ENCODE measurements at regions not wholly inside any gene's neighbourhood (a gene's known extent, or its start where the extent isn't known, plus 50 kb on each side); places are given as distances from the start of the nearest gene placed in this dataset.

DNA sequence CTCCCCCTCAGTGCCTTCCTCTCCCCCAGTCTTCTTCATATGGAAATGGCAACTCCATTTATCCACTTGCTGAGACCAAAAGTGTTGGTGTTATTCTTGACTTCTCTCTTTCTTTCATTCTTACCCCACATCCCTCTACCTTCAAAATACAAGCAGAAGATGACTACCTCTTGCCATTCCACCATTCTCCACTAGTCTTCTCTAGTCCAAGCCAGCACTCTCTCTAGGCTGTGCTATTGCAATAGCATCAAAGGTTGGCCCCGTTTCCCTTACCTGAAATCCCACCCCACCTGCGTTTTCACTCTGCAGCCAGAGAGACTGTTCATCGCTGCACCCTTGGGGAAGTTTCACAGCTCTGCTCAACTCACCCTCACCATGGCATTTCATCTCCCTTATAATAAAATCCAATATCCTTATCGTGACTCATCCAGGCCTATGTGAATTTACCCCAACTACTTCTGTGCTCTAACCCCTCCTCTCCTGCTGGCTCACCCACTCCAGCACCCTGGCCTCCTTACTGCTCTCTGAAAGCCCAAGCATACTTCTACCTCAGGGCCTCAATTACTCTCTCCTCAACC lies 109.1 kb downstream of the LSM5 start:
- H3K4me3 Mint-ChIP-seq = no peak overlapping the region
- no peaks in the 10 kb centered on the region for H3K36me3 Mint-ChIP-seq (ENCODE audit: low read depth)
- H3K27ac Mint-ChIP-seq = no peak overlapping the region
- DNase-seq = no peak
- H3K4me1 Mint-ChIP-seq (ENCODE audit: low read depth) = no peaks in the 10 kb centered on the region
- peaks cover 29% of the 10 kb centered on the region for H3K27me3 Mint-ChIP-seq
- peaks cover 2% of the 10 kb centered on the region for H3K9me3 Mint-ChIP-seq

DNA sequence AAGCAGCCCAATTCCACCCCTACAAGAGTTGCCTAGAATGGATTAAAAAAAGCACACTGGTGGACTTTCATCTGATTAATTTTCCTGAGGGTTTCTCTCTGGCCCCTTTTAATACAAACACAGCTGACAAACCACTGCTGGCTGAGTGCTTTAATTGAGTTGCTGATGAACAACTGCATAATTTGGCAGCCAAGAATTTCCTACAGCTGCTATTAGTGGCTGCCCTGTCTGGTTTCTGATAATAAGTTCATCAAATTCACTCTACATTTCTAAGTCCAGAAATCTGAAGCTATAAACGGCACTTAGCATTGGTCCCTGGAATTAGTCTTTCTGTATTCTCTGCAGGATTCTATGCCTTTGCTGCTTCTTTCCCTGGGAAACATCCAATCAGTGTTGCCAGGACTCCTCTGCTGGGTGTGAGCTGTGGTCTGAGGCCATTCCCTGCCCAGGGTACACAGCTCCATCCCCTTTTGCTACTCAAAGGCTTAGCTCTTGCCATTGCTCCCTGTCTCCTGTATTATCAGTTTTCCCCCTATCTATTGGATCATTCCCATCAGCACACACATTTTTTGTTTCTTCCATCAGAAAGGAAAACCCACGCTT lies 110.6 kb downstream of the LSM5 start:
- Mint-ChIP-seq H3K27ac (no peak overlapping the region), H3K4me3 (no peak overlapping the region), H3K27me3 (peaks cover 24% of the 10 kb centered on the region), H3K36me3 (ENCODE audit: low read depth) (no peaks in the 10 kb centered on the region), H3K4me1 (ENCODE audit: low read depth) (no peaks in the 10 kb centered on the region), H3K9me3 (peaks cover 2% of the 10 kb centered on the region)
- DNase-seq = no peak

DNA sequence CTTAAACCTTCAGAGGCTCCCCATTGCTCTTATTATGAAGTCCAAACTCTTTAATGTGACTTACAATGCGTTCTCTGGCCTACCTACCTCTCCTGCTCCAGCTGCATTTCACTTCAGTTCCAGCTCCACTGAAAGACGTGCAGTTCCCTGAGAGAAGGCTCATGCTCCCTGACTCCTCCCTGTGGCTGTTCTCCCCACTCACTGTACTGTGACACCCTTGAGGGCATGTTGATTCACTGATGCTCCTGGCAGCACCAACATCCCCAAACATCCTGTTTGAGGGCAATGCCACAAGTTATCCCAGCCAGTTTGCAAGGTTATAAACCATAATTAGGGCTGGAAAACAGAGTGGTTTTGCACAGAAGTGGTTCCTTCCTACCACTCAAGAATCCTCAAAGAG lies 111.2 kb downstream of the LSM5 start:
- H3K27me3 Mint-ChIP-seq = peaks cover 24% of the 10 kb centered on the region
- DNase-seq = no peak
- H3K9me3 Mint-ChIP-seq = peaks cover 2% of the 10 kb centered on the region
- H3K27ac Mint-ChIP-seq = no peak overlapping the region
- no peaks in the 10 kb centered on the region for H3K36me3 Mint-ChIP-seq (ENCODE audit: low read depth)
- no peak overlapping the region for H3K4me3 Mint-ChIP-seq
- no peaks in the 10 kb centered on the region for H3K4me1 Mint-ChIP-seq (ENCODE audit: low read depth)

DNA sequence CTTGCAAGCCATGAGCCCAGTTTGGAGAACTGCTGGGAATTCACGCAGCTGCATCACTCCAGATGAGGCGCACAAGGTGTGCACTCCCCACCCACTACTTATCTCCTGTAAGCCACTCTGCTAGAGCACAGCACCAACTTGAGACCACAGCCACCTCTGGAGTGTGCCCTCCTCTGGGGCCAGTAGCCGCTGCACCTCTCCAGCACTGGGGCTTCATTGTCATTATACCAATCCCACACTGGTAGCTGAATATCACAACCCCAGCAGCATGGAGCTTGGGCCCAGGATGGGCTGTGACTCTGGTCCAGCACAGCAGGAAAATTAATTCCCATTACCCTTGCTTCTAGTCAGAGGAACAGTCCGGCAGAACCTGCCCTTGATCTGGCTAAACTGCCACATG lies 125.6 kb downstream of the LSM5 start:
- H3K9me3 Mint-ChIP-seq = peaks cover 13% of the 10 kb centered on the region
- no peaks in the 10 kb centered on the region for H3K4me1 Mint-ChIP-seq (ENCODE audit: low read depth)
- no peak for DNase-seq
- no peaks in the 10 kb centered on the region for H3K36me3 Mint-ChIP-seq (ENCODE audit: low read depth)
- peaks cover 10% of the 10 kb centered on the region for H3K27me3 Mint-ChIP-seq
- H3K27ac Mint-ChIP-seq = no peak overlapping the region
- no peak overlapping the region for H3K4me3 Mint-ChIP-seq

DNA sequence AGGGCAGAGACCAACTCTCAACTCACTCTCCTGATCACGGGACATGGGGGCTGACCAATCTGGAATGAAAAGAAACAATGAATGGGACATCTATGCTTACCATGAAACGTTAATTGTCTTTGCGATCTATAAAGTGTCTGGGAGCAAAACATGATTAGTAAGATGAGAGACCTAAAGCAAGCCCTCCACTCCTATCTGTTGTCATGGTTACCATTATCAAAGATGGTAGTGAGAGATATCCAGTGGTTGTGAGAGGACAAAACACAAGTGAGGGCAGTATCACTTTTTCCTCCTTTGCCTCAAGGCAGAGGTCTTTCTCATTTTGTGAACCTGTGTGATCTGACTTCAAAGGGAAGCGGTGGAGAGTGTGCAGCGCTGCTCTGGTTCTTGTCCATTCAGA lies 130.1 kb downstream of the LSM5 start:
- Mint-ChIP-seq H3K27me3 (peaks cover 10% of the 10 kb centered on the region), H3K9me3 (no peaks in the 10 kb centered on the region), H3K4me1 (ENCODE audit: low read depth) (no peaks in the 10 kb centered on the region), H3K4me3 (no peak overlapping the region), H3K36me3 (ENCODE audit: low read depth) (no peaks in the 10 kb centered on the region), H3K27ac (no peak overlapping the region)
- no peak for DNase-seq

DNA sequence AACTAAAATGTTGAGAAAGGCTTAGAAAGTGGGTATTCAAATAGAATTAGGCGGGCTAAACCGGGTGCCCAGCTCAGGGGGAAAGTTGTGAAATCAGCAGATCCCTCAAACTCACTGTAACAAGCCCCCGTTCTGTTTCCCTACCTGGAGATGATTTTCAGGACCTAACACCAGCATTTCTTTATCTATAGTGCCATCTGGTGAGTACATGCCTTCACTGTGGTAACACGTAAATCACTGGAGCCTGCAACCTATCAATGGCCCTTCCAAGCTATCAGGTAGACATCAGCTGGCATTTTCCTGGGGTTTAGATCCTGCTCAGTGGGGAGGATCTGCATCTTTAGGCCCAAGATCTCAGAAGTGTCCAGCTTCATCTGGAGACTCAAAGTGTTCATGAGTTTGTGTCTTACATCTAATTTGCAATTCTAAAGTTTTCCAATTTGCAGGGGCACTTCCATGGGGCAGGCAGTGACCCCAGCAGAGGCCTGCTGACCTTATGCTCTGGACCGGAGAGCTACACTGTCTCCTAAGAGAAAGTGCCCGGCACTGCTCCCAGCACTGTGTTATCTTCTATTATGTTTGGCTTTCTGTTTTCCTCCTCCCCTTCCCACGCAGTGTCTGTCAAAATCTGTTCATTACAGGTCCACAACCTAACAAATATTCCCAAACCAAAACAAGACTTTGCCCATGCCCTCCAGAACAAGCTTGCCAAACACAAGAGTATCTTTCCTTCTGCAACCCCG lies 132.5 kb downstream of the LSM5 start:
- no peaks in the 10 kb centered on the region for H3K36me3 Mint-ChIP-seq (ENCODE audit: low read depth)
- no peak overlapping the region for H3K4me3 Mint-ChIP-seq
- no peak overlapping the region for H3K27ac Mint-ChIP-seq
- H3K4me1 Mint-ChIP-seq (ENCODE audit: low read depth) = no peaks in the 10 kb centered on the region
- H3K27me3 Mint-ChIP-seq = peaks cover 10% of the 10 kb centered on the region
- no peaks in the 10 kb centered on the region for H3K9me3 Mint-ChIP-seq
- no peak for DNase-seq

DNA sequence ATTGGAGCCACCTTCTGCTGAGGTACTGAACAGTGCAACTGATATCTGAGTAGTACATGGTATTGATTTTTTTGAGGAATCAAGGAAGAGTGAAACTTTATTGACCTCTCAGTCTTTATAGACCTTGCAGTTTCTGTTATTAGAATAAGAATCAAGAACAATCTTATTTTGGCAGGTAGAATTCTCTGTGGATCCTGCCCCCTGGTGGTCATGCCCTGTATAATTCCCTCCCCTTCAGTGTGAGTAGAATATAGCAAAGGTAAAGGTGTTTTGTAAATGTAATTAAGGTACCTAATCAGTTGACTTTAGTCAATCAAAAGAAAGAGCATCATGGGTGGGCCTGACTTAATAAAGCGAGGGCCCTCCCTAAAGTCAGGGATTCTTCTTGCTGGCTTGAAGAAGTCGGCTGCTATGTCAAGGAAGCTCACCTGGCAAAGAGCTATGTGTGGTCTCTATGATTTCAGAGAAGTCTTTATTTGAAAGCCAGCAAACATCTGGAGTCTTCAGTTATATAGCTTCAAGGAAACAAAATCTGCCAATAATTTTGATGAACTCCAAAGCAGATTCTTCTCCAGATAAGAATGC lies 142.8 kb downstream of the LSM5 start:
- no peak for DNase-seq
- Mint-ChIP-seq H3K36me3 (ENCODE audit: low read depth) (no peaks in the 10 kb centered on the region), H3K9me3 (peaks cover 2% of the 10 kb centered on the region), H3K27me3 (no peaks in the 10 kb centered on the region), H3K4me1 (ENCODE audit: low read depth) (no peaks in the 10 kb centered on the region), H3K27ac (no peak overlapping the region), H3K4me3 (no peak overlapping the region)

DNA sequence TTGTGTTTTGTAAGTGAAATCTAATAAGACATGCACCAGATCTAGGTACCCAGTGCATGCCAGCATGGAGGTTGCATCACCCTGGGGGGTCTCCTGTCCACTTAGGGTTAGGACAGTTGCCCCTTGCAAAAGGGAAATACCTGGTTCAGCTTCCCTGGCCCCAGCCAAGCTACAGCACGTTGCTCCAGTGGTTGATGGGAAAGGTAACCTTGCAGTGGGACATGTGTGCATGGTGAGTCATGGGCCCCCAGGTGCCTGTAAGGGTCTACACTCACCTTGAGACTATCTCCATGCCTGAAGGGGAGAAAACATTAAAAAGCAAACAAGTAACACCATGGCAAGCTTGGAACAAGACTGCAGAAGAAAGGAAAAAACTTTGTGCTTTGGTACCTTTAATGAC lies 143.9 kb downstream of the LSM5 start:
- H3K36me3 Mint-ChIP-seq (ENCODE audit: low read depth) = no peaks in the 10 kb centered on the region
- H3K9me3 Mint-ChIP-seq = peaks cover 2% of the 10 kb centered on the region
- no peaks in the 10 kb centered on the region for H3K4me1 Mint-ChIP-seq (ENCODE audit: low read depth)
- DNase-seq = no peak
- no peak overlapping the region for H3K27ac Mint-ChIP-seq
- no peaks in the 10 kb centered on the region for H3K27me3 Mint-ChIP-seq
- H3K4me3 Mint-ChIP-seq = no peak overlapping the region

DNA sequence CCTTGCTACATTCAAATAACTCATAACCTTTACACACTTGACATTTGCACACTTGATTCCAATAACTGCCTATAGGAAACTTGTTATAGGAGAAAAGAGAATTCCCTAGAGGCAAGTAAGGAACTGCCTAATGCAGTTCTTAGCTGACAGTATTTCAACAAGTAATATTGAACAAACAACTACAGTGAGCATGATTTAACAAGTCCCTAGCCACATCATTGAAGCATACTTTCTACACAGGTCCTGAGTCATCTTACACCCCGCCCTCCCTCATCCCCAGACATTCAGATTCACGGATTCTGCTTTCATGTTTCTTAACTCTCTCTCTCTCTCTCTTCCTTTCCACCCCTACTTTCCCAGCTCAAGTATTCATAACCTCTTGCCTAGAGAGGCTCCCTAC lies 153.5 kb downstream of the LSM5 start:
- no peak overlapping the region for H3K27ac Mint-ChIP-seq
- peaks cover 2% of the 10 kb centered on the region for H3K27me3 Mint-ChIP-seq
- DNase-seq = no peak
- peaks cover 5% of the 10 kb centered on the region for H3K9me3 Mint-ChIP-seq
- no peaks in the 10 kb centered on the region for H3K4me1 Mint-ChIP-seq (ENCODE audit: low read depth)
- H3K4me3 Mint-ChIP-seq = no peak overlapping the region
- no peaks in the 10 kb centered on the region for H3K36me3 Mint-ChIP-seq (ENCODE audit: low read depth)

DNA sequence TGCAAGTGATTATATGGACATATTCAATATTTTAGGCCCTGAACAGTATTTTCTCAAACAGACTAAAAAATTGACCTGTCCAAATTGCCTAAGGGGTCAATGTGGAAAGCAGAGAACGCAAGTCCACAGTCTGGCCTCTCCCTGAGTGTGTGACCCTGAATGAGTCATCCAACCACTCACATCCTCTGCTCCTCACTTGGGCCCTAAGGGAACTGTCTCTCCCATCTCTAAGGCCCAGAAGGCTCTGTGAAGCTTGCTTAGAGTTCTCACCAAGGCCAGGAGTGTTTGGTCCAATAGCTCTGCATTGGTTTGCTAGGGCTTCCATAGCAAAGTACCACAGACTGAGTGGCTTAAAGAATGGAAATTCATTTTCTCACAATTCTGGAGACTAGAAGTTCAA lies 155.1 kb downstream of the LSM5 start:
- Mint-ChIP-seq H3K36me3 (ENCODE audit: low read depth) (no peaks in the 10 kb centered on the region), H3K27ac (no peak overlapping the region), H3K4me1 (ENCODE audit: low read depth) (no peaks in the 10 kb centered on the region), H3K9me3 (peaks cover 11% of the 10 kb centered on the region), H3K4me3 (no peak overlapping the region), H3K27me3 (peaks cover 2% of the 10 kb centered on the region)
- no peak for DNase-seq

DNA sequence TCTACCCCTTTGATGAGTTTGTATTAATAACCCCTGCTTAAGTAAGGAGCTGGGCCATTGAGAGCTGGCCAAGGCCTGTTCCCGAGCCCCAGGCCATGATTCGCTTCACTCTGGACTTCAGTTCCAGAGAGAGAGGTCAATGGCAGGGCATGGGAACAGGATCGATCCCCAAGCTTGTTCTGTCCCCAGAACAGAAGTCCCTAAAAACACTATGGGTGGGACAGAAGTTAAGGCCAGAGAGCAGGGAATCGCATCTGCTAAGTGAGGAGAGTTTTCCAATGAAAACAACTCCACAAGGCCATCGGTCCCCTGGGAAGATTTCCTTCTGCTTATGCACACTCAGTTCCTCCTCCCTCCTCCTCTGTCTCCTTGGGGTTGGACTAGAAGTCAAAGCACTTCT lies 159.6 kb downstream of the LSM5 start:
- no peak overlapping the region for H3K27ac Mint-ChIP-seq
- peaks cover 11% of the 10 kb centered on the region for H3K9me3 Mint-ChIP-seq
- no peaks in the 10 kb centered on the region for H3K4me1 Mint-ChIP-seq (ENCODE audit: low read depth)
- H3K36me3 Mint-ChIP-seq (ENCODE audit: low read depth) = no peaks in the 10 kb centered on the region
- no peak for DNase-seq
- H3K27me3 Mint-ChIP-seq = peaks cover 2% of the 10 kb centered on the region
- H3K4me3 Mint-ChIP-seq = no peak overlapping the region

DNA sequence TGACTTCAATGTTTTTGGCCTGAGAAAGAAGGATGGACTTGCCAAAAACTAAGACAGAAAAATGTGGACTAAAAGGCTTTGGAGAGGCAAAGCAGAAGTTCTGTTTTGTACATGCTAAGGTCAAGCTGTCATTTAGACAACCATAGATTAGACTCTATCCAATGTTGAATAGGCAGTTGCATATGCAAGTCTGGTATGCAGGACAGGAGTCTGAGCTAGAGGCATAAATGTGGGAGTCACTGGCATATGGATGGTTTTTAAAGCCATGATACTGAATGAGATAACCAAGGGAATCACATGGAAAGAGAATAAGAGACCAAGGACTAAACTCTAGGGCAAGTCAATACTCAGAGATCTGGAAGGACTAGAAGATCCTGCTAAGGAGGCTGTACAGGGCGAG lies 164.1 kb downstream of the LSM5 start:
- Mint-ChIP-seq H3K36me3 (ENCODE audit: low read depth) (no peaks in the 10 kb centered on the region), H3K27me3 (peaks cover 2% of the 10 kb centered on the region), H3K27ac (no peak overlapping the region), H3K4me1 (ENCODE audit: low read depth) (no peaks in the 10 kb centered on the region), H3K4me3 (no peak overlapping the region), H3K9me3 (peaks cover under 1% of the 10 kb centered on the region)
- no peak for DNase-seq

DNA sequence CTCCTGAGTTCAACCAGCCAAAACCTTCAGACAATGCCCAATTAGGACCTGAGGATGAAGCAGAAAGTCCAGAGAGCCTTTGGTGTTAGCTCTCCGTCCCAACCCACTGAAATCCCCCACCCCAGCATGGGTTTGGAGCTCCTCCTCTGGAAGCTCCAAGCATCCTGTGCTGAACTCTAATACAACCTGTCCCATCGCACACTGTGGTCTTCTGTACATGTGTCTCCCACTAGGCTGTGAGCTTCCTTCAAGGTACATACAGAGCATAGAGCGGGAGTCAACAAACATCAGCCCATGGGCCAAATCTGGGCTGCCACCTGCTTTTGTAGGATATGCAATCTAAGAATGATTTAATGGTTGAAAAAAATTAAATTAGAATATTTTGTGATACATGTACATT lies 166.5 kb downstream of the LSM5 start:
- H3K4me3 Mint-ChIP-seq = no peak overlapping the region
- H3K9me3 Mint-ChIP-seq = no peaks in the 10 kb centered on the region
- no peak for DNase-seq
- H3K4me1 Mint-ChIP-seq (ENCODE audit: low read depth) = no peaks in the 10 kb centered on the region
- H3K27ac Mint-ChIP-seq = no peak overlapping the region
- H3K36me3 Mint-ChIP-seq (ENCODE audit: low read depth) = no peaks in the 10 kb centered on the region
- peaks cover 19% of the 10 kb centered on the region for H3K27me3 Mint-ChIP-seq

DNA sequence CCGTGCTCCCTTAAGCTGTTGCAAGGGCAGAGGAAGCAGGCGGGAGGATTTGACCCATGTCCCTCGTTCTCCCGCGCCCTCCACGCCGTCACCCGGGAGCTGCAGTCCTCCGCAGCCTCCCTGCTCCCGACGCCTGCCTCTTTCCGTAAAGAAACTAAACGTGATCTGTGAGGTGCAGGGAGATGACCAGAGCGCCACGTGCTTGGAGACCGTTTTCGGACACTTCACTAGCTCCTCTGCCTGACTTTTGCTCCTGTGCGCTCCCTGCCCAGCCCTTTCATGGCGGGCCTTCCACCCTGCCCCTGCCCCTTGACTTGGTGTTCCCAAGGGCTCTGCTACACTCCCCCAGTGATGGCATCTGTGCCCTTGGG lies 171.2 kb downstream of the LSM5 start:
- no peak for DNase-seq
- Mint-ChIP-seq H3K4me3 (no peak overlapping the region), H3K36me3 (ENCODE audit: low read depth) (no peaks in the 10 kb centered on the region), H3K9me3 (no peaks in the 10 kb centered on the region), H3K27me3 (peaks cover 27% of the 10 kb centered on the region), H3K4me1 (ENCODE audit: low read depth) (no peaks in the 10 kb centered on the region), H3K27ac (no peak overlapping the region)

DNA sequence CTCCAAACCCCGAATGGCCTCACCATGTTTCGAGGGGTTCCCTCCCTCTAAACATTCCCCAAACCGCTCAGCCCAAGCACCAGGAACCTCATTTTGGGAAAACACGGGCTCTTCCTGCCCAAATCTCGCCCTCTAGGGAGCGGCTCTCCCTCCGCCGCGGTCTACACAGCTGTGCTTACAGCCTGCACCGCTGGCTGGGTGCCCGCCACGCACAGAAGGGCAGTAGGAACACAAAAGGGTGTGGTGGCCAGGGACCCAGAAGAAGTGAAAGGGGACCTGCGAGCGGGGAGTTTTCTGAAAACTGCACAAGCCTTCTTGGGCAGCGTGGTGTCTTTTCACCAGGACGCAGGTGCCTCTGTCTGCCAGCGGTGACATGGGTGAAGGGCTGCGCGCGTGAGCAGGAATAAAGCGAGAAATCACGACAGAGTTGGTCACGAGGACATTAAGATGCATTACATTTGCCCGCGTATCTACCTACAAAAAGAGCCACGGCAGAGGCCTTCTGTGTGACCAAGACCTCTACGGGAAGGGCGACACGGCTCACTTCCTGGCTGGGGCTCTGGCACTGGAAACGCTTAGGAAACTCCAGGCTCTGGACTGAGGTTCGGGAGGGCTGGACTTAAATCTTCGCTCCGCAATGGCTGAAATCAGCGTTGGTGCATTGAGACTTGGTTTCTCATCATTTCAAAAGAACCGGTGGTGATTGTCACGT lies 171.7 kb downstream of the LSM5 start:
- no peak overlapping the region for H3K4me3 Mint-ChIP-seq
- no peaks in the 10 kb centered on the region for H3K36me3 Mint-ChIP-seq (ENCODE audit: low read depth)
- no peak overlapping the region for H3K27ac Mint-ChIP-seq
- no peak for DNase-seq
- no peaks in the 10 kb centered on the region for H3K4me1 Mint-ChIP-seq (ENCODE audit: low read depth)
- H3K27me3 Mint-ChIP-seq = peaks cover 27% of the 10 kb centered on the region
- H3K9me3 Mint-ChIP-seq = no peaks in the 10 kb centered on the region

Measured in activated T-cell treated with anti-CD3 and anti-CD28 coated beads, Interleukin-2, amount 50 U/mL, for 24 hours (primary cell).